HFF-Myc (cell line): ENCODE measurements at regions not wholly inside any gene's neighbourhood (a gene's known extent, or its start where the extent isn't known, plus 50 kb on each side); places are given as distances from the start of the nearest gene placed in this dataset.

Source experiments
- DNase-seq: peaks from one replicate; pipeline ENCODE4 v3.0.0-alpha.2; 2011; ENCODE audit warnings: low read depth; ENCODE audit errors: extremely low read depth
- H3K4me3 ChIP-seq: replicated peaks from 2 replicates; pipeline ENCODE4 v1.5.1; 2011; ENCODE audit warnings: low read depth, mild to moderate bottlenecking, control low read depth, low read length
- CTCF ChIP-seq: IDR thresholded peaks from 2 replicates; pipeline ENCODE4 v1.5.1; 2012; ENCODE audit warnings: mild to moderate bottlenecking, low read depth, low read length, control low read depth; ENCODE audit errors: missing control alignments

GRCh38 chr7:91330191-91330808 lies 66.1 kb downstream of the FZD1 start:
- no peak for TF ChIP-seq CTCF
- DNase-seq = no peak
- H3K4me3 ChIP-seq = no peak overlapping the region

GRCh38 chr7:91330866-91331265 lies 66.6 kb downstream of the FZD1 start:
- H3K4me3 ChIP-seq = no peak overlapping the region
- no peak for TF ChIP-seq CTCF
- DNase-seq = no peak

- TF ChIP-seq CTCF = no peak
- DNase-seq = no peak
- no peak overlapping the region for H3K4me3 ChIP-seq
Observed at GRCh38 chr7:91336106-91336505, 71.9 kb downstream of the FZD1 start.

GRCh38 chr7:91338226-91339020 lies 74.2 kb downstream of the FZD1 start:
- no peak for TF ChIP-seq CTCF
- DNase-seq = no peak
- no peak overlapping the region for H3K4me3 ChIP-seq

GRCh38 chr7:91342346-91342745 lies 78.1 kb downstream of the FZD1 start:
- H3K4me3 ChIP-seq = no peak overlapping the region
- TF ChIP-seq CTCF = no peak
- DNase-seq = no peak

- TF ChIP-seq CTCF = no peak
- DNase-seq = no peak
- H3K4me3 ChIP-seq = no peak overlapping the region
Observed at GRCh38 chr7:91343420-91343960, 79.3 kb downstream of the FZD1 start.
